ENCODE measurements at regions not wholly inside any gene's neighbourhood (a gene's known extent, or its start where the extent isn't known, plus 50 kb on each side); places are given as distances from the start of the nearest gene placed in this dataset.
"Not testable (repeated sequence)": the region's sequence is repeated elsewhere in the genome, so short reads cannot be mapped to it uniquely, and the experiment has no call there.

DNA sequence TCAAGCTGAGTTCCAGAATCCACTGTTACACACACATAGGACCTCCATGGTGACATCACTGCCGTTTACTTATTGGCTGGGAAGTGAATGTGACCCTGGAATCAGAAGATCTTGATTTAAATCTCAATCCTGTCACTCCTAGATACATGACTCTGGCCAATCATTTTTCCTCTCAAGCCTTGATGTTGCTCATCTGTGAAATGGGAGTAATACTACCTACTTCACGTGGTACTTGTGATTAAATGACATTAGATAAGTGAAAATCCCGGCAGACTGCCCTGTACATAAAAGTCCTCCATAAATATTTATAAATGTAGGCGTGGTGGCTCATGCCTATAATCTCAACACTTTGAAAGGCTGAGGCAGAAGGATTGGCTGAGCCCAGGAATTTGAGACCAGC, 88.0 kb upstream of the SVIL start:
- no peak for DNase-seq (ENCODE audit: low read depth)

GRCh38 chr10:29720149-29720548, 85.4 kb upstream of the SVIL start:
- no peak for DNase-seq (ENCODE audit: low read depth)

GRCh38 chr10:29719281-29719675, 84.5 kb upstream of the SVIL start:
- no peak for DNase-seq (ENCODE audit: low read depth)

- DNase-seq (ENCODE audit: low read depth): no peak
Measured at GRCh38 chr10:29715296-29715695, 80.5 kb upstream of the SVIL start.

GRCh38 chr10:29714096-29714874, 79.5 kb upstream of the SVIL start:
- DNase-seq (ENCODE audit: low read depth): peak; percentile 50

DNA sequence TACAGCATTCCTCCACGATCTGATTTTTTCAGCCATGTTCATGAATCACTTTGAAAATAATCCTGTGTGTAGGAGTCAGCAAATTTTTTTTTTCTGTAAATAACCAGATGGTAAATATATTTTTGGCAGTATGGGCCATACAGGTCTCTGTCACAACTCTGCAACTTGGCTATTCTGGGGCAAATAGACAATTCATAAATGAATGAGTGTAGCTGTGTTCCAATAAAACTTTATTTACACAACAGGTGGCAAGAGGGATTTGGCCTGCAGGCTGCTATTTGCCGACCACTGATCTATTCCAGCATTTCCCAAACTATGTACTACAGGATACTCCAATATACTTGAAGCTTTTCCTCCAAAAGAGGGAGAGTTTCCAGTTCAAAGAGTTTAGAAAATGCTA, 78.7 kb upstream of the SVIL start:
- no peak for DNase-seq (ENCODE audit: low read depth)

GRCh38 chr10:29712108-29712507, 77.3 kb upstream of the SVIL start:
- DNase-seq (ENCODE audit: low read depth): no peak

GRCh38 chr10:29710128-29710527, 75.4 kb upstream of the SVIL start:
- DNase-seq (ENCODE audit: low read depth): no peak

DNA sequence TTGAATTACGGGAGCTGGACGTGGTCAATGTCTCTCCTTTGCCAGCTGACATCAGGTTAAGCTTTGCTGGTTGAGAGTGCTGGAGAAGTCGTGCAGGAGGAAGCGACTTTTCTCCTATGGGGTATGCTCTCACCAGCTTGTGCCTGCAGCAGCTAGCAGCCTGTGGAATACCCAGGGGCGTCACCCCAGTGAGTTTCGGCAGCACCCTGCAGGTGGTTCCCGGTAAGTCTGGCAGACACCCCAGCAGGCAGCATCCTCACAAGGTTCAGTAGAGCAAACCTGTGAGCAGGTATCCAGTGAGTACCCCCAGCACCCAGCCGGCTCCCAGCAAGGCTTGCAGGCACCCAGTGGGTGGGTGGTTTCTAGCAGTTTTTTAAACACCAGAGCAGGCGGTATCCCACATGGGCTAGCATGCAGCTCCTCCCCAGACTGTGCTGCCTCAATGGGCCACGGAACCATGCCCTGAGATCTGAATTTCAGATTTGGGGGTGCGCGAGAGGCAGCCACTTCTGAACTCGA, 74.8 kb upstream of the SVIL start:
- DNase-seq (ENCODE audit: low read depth): no peak

GRCh38 chr10:29703271-29703670, 68.5 kb upstream of the SVIL start:
- DNase-seq (ENCODE audit: low read depth): no peak

GRCh38 chr10:29702273-29703164, 67.7 kb upstream of the SVIL start:
- DNase-seq (ENCODE audit: low read depth): no peak

DNA sequence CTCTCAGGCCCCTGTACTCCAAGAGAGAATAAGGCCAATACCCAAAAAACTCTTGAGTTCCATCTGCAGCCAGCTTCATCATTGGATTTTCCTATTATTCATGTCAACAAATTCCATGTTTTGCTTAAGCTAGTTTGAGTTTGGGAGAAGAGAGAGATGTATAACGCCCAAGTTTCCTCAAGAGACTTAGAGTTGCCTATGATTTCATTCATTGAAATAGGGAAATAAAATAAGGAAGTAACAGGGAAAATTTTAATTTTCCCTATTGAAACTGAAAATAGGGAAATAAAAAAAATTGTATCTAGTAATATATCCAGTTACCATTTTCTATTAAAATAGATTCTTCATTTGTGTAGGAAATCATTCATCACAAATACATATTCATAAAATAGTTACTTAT, 66.5 kb upstream of the SVIL start:
- no peak for DNase-seq (ENCODE audit: low read depth)

GRCh38 chr10:29699621-29700020, 64.8 kb upstream of the SVIL start:
- DNase-seq (ENCODE audit: low read depth): no peak

DNA sequence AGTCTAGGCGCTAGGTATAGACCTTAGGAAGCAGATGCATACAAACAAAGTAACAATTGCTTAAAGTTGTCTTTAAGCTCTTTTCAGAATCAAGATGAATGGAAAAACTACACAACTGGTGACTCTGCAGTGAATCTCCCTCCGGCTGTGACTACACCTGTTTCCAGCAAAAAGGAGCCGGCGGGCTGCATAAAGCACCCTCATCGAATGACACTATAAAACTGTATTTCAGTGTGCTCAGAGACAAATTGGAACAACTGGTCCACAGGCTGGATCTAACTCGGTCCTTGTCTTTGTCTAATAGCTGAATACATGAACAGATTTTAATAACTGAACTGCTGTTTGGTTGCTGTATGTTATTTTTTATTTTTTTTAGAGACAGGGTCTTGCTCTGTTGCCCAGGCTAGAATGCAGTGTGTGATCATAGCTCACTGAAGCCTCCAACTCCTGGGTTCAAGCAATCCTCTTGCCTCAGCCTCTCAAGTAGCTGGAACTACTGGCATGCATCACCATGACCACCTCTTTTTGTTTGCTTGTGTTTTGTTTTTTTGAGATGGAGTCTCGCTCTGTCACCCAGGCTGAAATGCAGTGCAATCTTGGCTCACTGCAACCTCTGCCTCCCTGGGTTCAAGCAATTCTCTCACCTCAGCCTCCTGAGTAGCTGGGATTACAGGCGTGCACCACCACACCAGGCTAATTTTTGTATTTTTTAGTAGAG, 64.2 kb upstream of the SVIL start:
- DNase-seq (ENCODE audit: low read depth): no peak

DNA sequence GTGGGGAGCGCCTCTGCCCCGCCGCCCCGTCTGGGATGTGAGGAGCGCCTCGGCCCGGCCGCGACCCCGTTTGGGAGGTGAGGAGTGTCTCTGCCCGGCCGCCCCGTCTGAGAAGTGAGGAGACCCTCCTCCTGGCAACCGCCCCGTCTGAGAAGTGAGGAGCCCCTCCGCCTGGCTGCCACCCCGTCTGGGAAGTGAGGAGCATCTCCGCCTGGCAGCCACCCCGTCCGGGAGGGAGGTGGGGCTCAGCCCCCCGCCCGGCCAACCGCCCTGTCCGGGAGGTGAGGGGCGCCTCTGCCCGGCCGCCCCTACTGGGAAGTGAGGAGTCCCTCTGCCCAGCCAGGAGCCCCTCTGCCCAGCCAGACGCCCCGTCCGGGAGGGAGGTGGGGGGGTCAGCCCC, 61.8 kb upstream of the SVIL start:
- not testable (repeated sequence) for DNase-seq (ENCODE audit: low read depth)

- DNase-seq (ENCODE audit: low read depth): no peak
Measured at GRCh38 chr10:29694121-29694520, 59.4 kb upstream of the SVIL start.

- DNase-seq (ENCODE audit: low read depth): no peak
Measured at GRCh38 chr10:29692121-29692539, 57.4 kb upstream of the SVIL start.

DNA sequence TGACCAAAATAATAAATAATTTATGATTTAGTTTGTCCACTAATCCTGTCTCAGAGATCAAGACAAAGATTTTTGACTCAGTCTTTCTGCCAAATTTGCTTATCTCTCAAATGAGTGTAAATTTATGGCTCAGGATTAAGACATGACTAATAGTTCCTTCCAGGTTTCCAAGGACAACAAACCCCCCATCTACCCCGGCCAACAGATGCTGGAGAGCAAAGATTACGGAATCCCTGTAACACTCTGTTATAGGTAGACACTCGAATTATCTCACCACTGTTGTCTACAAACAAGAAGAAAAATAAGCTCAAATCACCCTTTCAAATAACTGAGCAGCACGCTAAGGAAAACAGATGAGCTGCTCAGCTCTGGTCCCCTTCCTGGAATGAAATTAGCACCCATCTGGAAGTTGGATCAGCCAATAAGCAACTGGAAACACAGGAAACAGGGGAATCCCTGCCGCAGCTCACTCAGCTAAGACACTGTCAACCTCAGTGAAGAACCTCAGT, 56.8 kb upstream of the SVIL start:
- DNase-seq (ENCODE audit: low read depth): peak; percentile 18

GRCh38 chr10:29689001-29689400, 54.2 kb upstream of the SVIL start:
- peak; percentile 13 for DNase-seq (ENCODE audit: low read depth)

- DNase-seq (ENCODE audit: low read depth): no peak
Measured at GRCh38 chr10:29688230-29688661, 53.5 kb upstream of the SVIL start.

DNA sequence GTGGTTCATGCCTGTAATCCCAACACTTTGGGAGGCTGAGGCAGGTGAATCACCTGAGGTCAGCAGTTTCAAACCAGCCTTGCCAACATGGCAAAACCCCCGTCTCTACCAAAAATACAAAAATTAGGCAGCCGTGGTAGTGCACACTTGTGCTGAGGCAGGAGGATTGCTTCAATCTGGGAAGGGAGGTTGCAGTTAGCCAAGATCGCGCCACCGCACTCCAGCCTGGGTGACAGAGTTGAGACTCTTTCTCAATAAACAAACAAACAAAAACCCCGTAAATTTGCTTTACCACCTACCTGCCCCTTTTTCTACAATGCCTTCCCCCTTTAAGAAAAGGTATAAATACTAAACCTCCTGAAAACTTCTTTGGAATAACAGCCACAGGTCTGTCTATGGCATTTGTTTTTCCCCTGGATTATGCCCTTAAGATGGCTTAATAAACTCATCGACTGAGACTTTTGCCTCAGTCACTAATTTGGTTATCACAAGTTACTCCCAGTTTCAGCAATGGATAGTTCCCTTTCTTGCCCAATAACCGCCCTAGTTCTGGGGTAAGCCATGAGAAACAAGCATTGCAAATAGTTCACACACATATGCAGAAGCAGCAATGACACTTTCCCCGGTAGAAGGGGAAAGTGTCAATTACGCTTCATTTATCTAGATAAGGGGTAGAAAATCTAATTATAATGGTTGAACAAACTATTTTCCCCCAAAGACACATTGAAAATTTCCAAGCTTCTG, 52.8 kb upstream of the SVIL start:
- DNase-seq (ENCODE audit: low read depth): no peak
